ENCODE measurements at regions not wholly inside any gene's neighbourhood (a gene's known extent, or its start where the extent isn't known, plus 50 kb on each side); places are given as distances from the start of the nearest gene placed in this dataset.

- Histone ChIP-seq H3K27me3 (no peaks in the 10 kb centered on the region), H3K27ac (no peak overlapping the region), H3K36me3 (no peaks in the 10 kb centered on the region), H3K4me3 (no peak overlapping the region), H3K4me1 (no peaks in the 10 kb centered on the region), H3K9me3 (no peaks in the 10 kb centered on the region)
- DNase-seq = no peak
- TF ChIP-seq POLR2A (IDR thresholded peaks at IDR 0.05) (no peak), CTCF (IDR thresholded peaks at IDR 0.05) (no peak)
These were observed 479.9 kb downstream of the INSC start for GRCh38 chr11:15594607-15595006.

- DNase-seq = no peak
- H3K4me3 ChIP-seq = no peak overlapping the region
- no peaks in the 10 kb centered on the region for H3K36me3 ChIP-seq
- no peak for TF ChIP-seq POLR2A (IDR thresholded peaks at IDR 0.05)
- TF ChIP-seq CTCF (IDR thresholded peaks at IDR 0.05) = no peak
- H3K27me3 ChIP-seq = no peaks in the 10 kb centered on the region
- no peak overlapping the region for H3K27ac ChIP-seq
- H3K9me3 ChIP-seq = no peaks in the 10 kb centered on the region
- H3K4me1 ChIP-seq = peaks cover 0 to 8% (median 0%) of the 10 kb centered on the region in 4 donors
These were observed 484.7 kb downstream of the INSC start for GRCh38 chr11:15599376-15599775.

- TF ChIP-seq POLR2A (IDR thresholded peaks at IDR 0.05) = no peak
- peak in 2 of 6 experiments; percentile 14 to 17 for TF ChIP-seq CTCF (IDR thresholded peaks at IDR 0.05)
- no peaks in the 10 kb centered on the region for H3K27me3 ChIP-seq
- H3K4me1 ChIP-seq = peaks cover 0 to 8% (median 0%) of the 10 kb centered on the region in 4 donors
- no peak overlapping the region for H3K4me3 ChIP-seq
- no peak for DNase-seq
- H3K36me3 ChIP-seq = no peaks in the 10 kb centered on the region
- H3K9me3 ChIP-seq = no peaks in the 10 kb centered on the region
- H3K27ac ChIP-seq = peak overlapping the region in 2 of 4 donors; percentile 65 to 70
These were observed 487.3 kb downstream of the INSC start for GRCh38 chr11:15602047-15602446.

GRCh38 chr11:15602785-15603567 lies 488.3 kb downstream of the INSC start:
- no peaks in the 10 kb centered on the region for H3K36me3 ChIP-seq
- H3K27ac ChIP-seq = peak overlapping the region in 2 of 4 donors; percentile 65 to 70
- TF ChIP-seq POLR2A (IDR thresholded peaks at IDR 0.05) = peak in 1 of 2 donors; percentile 0
- TF ChIP-seq CTCF (IDR thresholded peaks at IDR 0.05) = no peak
- DNase-seq = no peak
- no peaks in the 10 kb centered on the region for H3K9me3 ChIP-seq
- no peak overlapping the region for H3K4me3 ChIP-seq
- peaks cover 0 to 8% (median 0%) of the 10 kb centered on the region in 4 donors for H3K4me1 ChIP-seq
- H3K27me3 ChIP-seq = no peaks in the 10 kb centered on the region

GRCh38 chr11:15605094-15605493 lies 490.4 kb downstream of the INSC start:
- peak in 2 of 3 donors; percentile 56 to 76 for DNase-seq
- Histone ChIP-seq H3K27me3 (no peaks in the 10 kb centered on the region), H3K4me3 (no peak overlapping the region), H3K27ac (peak overlapping the region in 1 of 4 donors; percentile 58), H3K9me3 (no peaks in the 10 kb centered on the region), H3K4me1 (peaks cover 0 to 8% (median 0%) of the 10 kb centered on the region in 4 donors), H3K36me3 (no peaks in the 10 kb centered on the region)
- no peak for TF ChIP-seq CTCF (IDR thresholded peaks at IDR 0.05)
- TF ChIP-seq POLR2A (IDR thresholded peaks at IDR 0.05) = no peak
